Keratinocyte (primary cell): ENCODE measurements at regions not wholly inside any gene's neighbourhood (a gene's known extent, or its start where the extent isn't known, plus 50 kb on each side); places are given as distances from the start of the nearest gene placed in this dataset.

ENCODE experiments used
- DNase-seq: peaks from one replicate; pipeline ENCODE4 v3.0.0-alpha.2; 2011; ENCODE audit warnings: low read depth, missing footprints, low spot score
- FAIRE-seq: peaks from 2 replicates; lab custom pipeline; 2011; peaks lifted over from hg19 to GRCh38; lab: Jason Lieb, UNC
- H2AFZ ChIP-seq: 2 replicates; pipeline ENCODE4 v1.6.0; 2012; ENCODE audit warnings: low read length, control low read depth, inconsistent platforms; ENCODE audit not compliant: control insufficient read depth
- H3K27ac ChIP-seq: 2 replicates; pipeline ENCODE4 v1.5.1; 2011; ENCODE audit warnings: low read length; ENCODE audit not compliant: control insufficient read depth, insufficient read depth
- H3K27me3 ChIP-seq: 3 replicates; pipeline ENCODE4 v1.6.0; 2011; ENCODE audit warnings: low read length; ENCODE audit not compliant: control insufficient read depth, insufficient read depth; ENCODE audit errors: extremely low read depth
- H3K36me3 ChIP-seq, 2 experiments: 2 replicates in 1 of 2; 3 replicates in 1 of 2; pipeline ENCODE4 v1.5.1; 2011; ENCODE audit warnings: low read length in 2 of 2, mild to moderate bottlenecking in 1 of 2; ENCODE audit not compliant: control insufficient read depth in 2 of 2, insufficient read depth in 2 of 2; ENCODE audit errors: extremely low read depth in 1 of 2
- H3K4me1 ChIP-seq: 3 replicates; pipeline ENCODE4 v1.5.1; 2011; ENCODE audit warnings: low read length; ENCODE audit not compliant: control insufficient read depth, insufficient read depth; ENCODE audit errors: extremely low read depth
- H3K4me2 ChIP-seq: 3 replicates; pipeline ENCODE4 v1.6.0; 2011; ENCODE audit warnings: low read depth, low read length; ENCODE audit not compliant: control insufficient read depth, insufficient read depth; ENCODE audit errors: extremely low read depth
- H3K4me3 ChIP-seq, 3 experiments: fragments of 200-600 bp in 1 of 3; sonication (generic) in 1 of 3; 2 replicates in 2 of 3; 3 replicates in 1 of 3; pipeline ENCODE4 v1.5.1; 2011 to 2016; ENCODE audit warnings: low read length in 3 of 3, mild to moderate bottlenecking in 3 of 3, control low read depth in 2 of 3, inconsistent platforms in 1 of 3, low read depth in 1 of 3, mixed read lengths in 1 of 3, mixed run types in 1 of 3, moderate library complexity in 1 of 3; ENCODE audit not compliant: control insufficient read depth in 2 of 3, insufficient read depth in 2 of 3; ENCODE audit errors: extremely low read depth in 1 of 3
- H3K79me2 ChIP-seq: 2 replicates; pipeline ENCODE4 v1.6.0; 2012; ENCODE audit warnings: low read length; ENCODE audit not compliant: control insufficient read depth, insufficient read depth
- H3K9ac ChIP-seq: 3 replicates; pipeline ENCODE4 v1.6.0; 2011; ENCODE audit warnings: low read length; ENCODE audit not compliant: control insufficient read depth, insufficient read depth; ENCODE audit errors: extremely low read depth
- H3K9me1 ChIP-seq: 3 replicates; pipeline ENCODE4 v1.6.0; 2011; ENCODE audit warnings: low read length; ENCODE audit not compliant: control insufficient read depth, insufficient read depth; ENCODE audit errors: extremely low read depth
- H3K9me3 ChIP-seq: 2 replicates; pipeline ENCODE4 v1.5.1; 2012; ENCODE audit warnings: low read depth, low read length; ENCODE audit not compliant: control insufficient read depth
- H4K20me1 ChIP-seq: 3 replicates; pipeline ENCODE4 v1.6.0; 2011; ENCODE audit warnings: low read length; ENCODE audit not compliant: control insufficient read depth, insufficient read depth; ENCODE audit errors: extremely low read depth
- EZH2 ChIP-seq: IDR thresholded peaks from one replicate; pipeline ENCODE4 v1.6.1; 2012; ENCODE audit warnings: inconsistent platforms, mild to moderate bottlenecking, low read length, moderate library complexity
- dilution Hi-C: fragments of 300-500 bp; cut with MboI; formaldehyde crosslinking; loops from one replicate; pipeline ENCODE4 v1.7.0; 2020; ENCODE audit warnings: low sequenced_read_pairs; ENCODE audit not compliant: extremely low pct_ligation_motif_present
- TF ChIP-seq, protein P1 (sequence below), 3 experiments: IDR thresholded peaks in 1 of 3; conservative IDR thresholded peaks in 1 of 3; optimal IDR thresholded peaks in 1 of 3; 2 replicates in 2 of 3; 3 replicates in 1 of 3; pipeline versions ENCODE3 to v1.5.1; 2011; ENCODE audit warnings: low read length in 3 of 3, mild to moderate bottlenecking in 3 of 3, moderate library complexity in 2 of 3, control low read depth in 1 of 3, inconsistent platforms in 1 of 3; ENCODE audit not compliant: insufficient read depth in 2 of 3; ENCODE audit errors: extremely low read depth in 1 of 3

- dilution Hi-C loops, result no loop called here
- TF ChIP-seq, protein P1, sequence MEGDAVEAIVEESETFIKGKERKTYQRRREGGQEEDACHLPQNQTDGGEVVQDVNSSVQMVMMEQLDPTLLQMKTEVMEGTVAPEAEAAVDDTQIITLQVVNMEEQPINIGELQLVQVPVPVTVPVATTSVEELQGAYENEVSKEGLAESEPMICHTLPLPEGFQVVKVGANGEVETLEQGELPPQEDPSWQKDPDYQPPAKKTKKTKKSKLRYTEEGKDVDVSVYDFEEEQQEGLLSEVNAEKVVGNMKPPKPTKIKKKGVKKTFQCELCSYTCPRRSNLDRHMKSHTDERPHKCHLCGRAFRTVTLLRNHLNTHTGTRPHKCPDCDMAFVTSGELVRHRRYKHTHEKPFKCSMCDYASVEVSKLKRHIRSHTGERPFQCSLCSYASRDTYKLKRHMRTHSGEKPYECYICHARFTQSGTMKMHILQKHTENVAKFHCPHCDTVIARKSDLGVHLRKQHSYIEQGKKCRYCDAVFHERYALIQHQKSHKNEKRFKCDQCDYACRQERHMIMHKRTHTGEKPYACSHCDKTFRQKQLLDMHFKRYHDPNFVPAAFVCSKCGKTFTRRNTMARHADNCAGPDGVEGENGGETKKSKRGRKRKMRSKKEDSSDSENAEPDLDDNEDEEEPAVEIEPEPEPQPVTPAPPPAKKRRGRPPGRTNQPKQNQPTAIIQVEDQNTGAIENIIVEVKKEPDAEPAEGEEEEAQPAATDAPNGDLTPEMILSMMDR (optimal IDR thresholded peaks at IDR 0.05 in 1 of 3, IDR thresholded peaks at IDR 0.05 in 1 of 3, conservative IDR thresholded peaks at IDR 0.05 in 1 of 3; ENCODE audit: extremely low read depth in 1 of 3, insufficient read depth in 2 of 3, low read length in 3 of 3), result peak; percentile 14 to 55 (median 18)
- no peak for TF ChIP-seq EZH2
- Histone ChIP-seq H3K4me3 (no peak overlapping the region), H3K36me3 (no peaks in the 10 kb centered on the region), H3K27me3 (no peaks in the 10 kb centered on the region), H3K9me3 (no peaks in the 10 kb centered on the region), H3K9me1 (no peaks in the 10 kb centered on the region), H3K27ac (no peak overlapping the region), H4K20me1 (no peaks in the 10 kb centered on the region), H3K4me1 (peaks cover 5% of the 10 kb centered on the region), H3K9ac (no peak overlapping the region), H3K79me2 (no peaks in the 10 kb centered on the region), H2AFZ (no peak overlapping the region), H3K4me2 (no peak overlapping the region)
- DNase-seq, result no peak
- no peak for FAIRE-seq
Observed at GRCh38 chr22:47626428-47627390, 864.3 kb downstream of the TBC1D22A start.

GRCh38 chr22:47625531-47626427 lies 863.3 kb downstream of the TBC1D22A start:
- H3K27ac ChIP-seq, result no peak overlapping the region
- no peak overlapping the region for H3K9ac ChIP-seq
- H3K4me1 ChIP-seq, result peaks cover 5% of the 10 kb centered on the region
- no peak overlapping the region for H2AFZ ChIP-seq
- no peak overlapping the region for H3K4me2 ChIP-seq
- H4K20me1 ChIP-seq, result no peaks in the 10 kb centered on the region
- H3K79me2 ChIP-seq, result no peaks in the 10 kb centered on the region
- no peaks in the 10 kb centered on the region for H3K27me3 ChIP-seq
- dilution Hi-C loops, result no loop called here
- no peak for DNase-seq
- no peak for TF ChIP-seq EZH2
- TF ChIP-seq, protein P1 (optimal IDR thresholded peaks at IDR 0.05 in 1 of 3, IDR thresholded peaks at IDR 0.05 in 1 of 3, conservative IDR thresholded peaks at IDR 0.05 in 1 of 3; ENCODE audit: extremely low read depth in 1 of 3, insufficient read depth in 2 of 3, low read length in 3 of 3), result no peak
- H3K4me3 ChIP-seq, result no peak overlapping the region
- no peak for FAIRE-seq
- no peaks in the 10 kb centered on the region for H3K36me3 ChIP-seq
- H3K9me3 ChIP-seq, result no peaks in the 10 kb centered on the region
- no peaks in the 10 kb centered on the region for H3K9me1 ChIP-seq
